HEK293 (cell line): ENCODE measurements at regions not wholly inside any gene's neighbourhood (a gene's known extent, or its start where the extent isn't known, plus 50 kb on each side); places are given as distances from the start of the nearest gene placed in this dataset.

Experiments
- CTCF ChIA-PET: fragments of 350-600 bp; formaldehyde crosslinking; extraction: SDS; loops from one replicate; lab custom pipeline; 2021; ENCODE audit warnings: antibody characterized with exemption; lab: Yijun Ruan, JAX
- POLR2A ChIA-PET: fragments of 300-600 bp; formaldehyde crosslinking; extraction: SDS; loops from one replicate; lab custom pipeline; 2020; ENCODE audit warnings: antibody characterized with exemption, inconsistent platforms; lab: Yijun Ruan, JAX
- H3K27ac ChIP-seq: fragments of 200-500 bp; sonication (Bioruptor generic); 2 replicates; pipeline ENCODE4 v1.5.1; 2014; ENCODE audit warnings: low read depth, low read length, control low read depth, inconsistent platforms; ENCODE audit errors: extremely low read depth
- H3K36me3 ChIP-seq, 2 experiments: fragments of 200-500 bp in 1 of 2; sonication (Bioruptor generic) in 1 of 2; 1 replicate in 1 of 2; 2 replicates in 1 of 2; pipeline ENCODE4 v1.5.1; 2014 to 2017; ENCODE audit warnings: inconsistent platforms in 2 of 2, low read length in 2 of 2; ENCODE audit not compliant: control insufficient read depth in 2 of 2, insufficient read depth in 1 of 2
- H3K4me1 ChIP-seq: fragments of 200-500 bp; sonication (Bioruptor generic); 2 replicates; pipeline ENCODE4 v1.5.1; 2014; ENCODE audit warnings: mild to moderate bottlenecking, low read length, inconsistent platforms; ENCODE audit not compliant: control insufficient read depth, insufficient read depth
- H3K4me3 ChIP-seq: 2 replicates; pipeline ENCODE4 v1.5.1; 2011; ENCODE audit warnings: low read depth, mild to moderate bottlenecking, control low read depth, low read length, moderate library complexity
- H3K9me3 ChIP-seq: fragments of 200-500 bp; sonication (Bioruptor generic); 2 replicates; pipeline ENCODE4 v1.5.1; 2014; ENCODE audit warnings: low read depth, low read length, inconsistent platforms; ENCODE audit not compliant: control insufficient read depth, insufficient read depth
- AEBP2 ChIP-seq: fragments of 450-650 bp; formaldehyde crosslinking; IDR thresholded peaks from 2 replicates; pipeline ENCODE4 v1.5.1; 2016; ENCODE audit warnings: missing biosample characterization, missing genetic modification characterization, borderline replicate concordance
- EGR2 ChIP-seq: fragments of 450-650 bp; formaldehyde crosslinking; IDR thresholded peaks from 2 replicates; pipeline ENCODE4 v1.5.1; 2016; ENCODE audit warnings: low read depth, missing biosample characterization, missing genetic modification characterization
- GLI2 ChIP-seq: fragments of 450-650 bp; formaldehyde crosslinking; IDR thresholded peaks from 2 replicates; pipeline ENCODE4; 2017; ENCODE audit warnings: missing biosample characterization, missing genetic modification characterization, low read depth, borderline replicate concordance
- SETDB1 ChIP-seq: IDR thresholded peaks from one replicate; pipeline ENCODE4 v1.6.1; 2017; ENCODE audit warnings: mild to moderate bottlenecking, low read length, moderate library complexity, mixed read lengths; ENCODE audit not compliant: insufficient read length
- ZBTB10 ChIP-seq: fragments of 450-650 bp; formaldehyde crosslinking; IDR thresholded peaks from 2 replicates; pipeline ENCODE4 v1.5.1; 2016; ENCODE audit warnings: missing biosample characterization, missing genetic modification characterization
- ZBTB48 ChIP-seq: fragments of 450-650 bp; formaldehyde crosslinking; IDR thresholded peaks from 2 replicates; pipeline ENCODE4 v1.5.1; 2016; ENCODE audit warnings: missing biosample characterization, missing genetic modification characterization
- ZNF10 ChIP-seq: fragments of 450-650 bp; formaldehyde crosslinking; IDR thresholded peaks from 2 replicates; pipeline ENCODE4 v1.5.1; 2017; ENCODE audit warnings: missing biosample characterization, missing genetic modification characterization
- ZNF148 ChIP-seq: fragments of 450-650 bp; formaldehyde crosslinking; IDR thresholded peaks from 2 replicates; pipeline ENCODE4 v1.5.0; 2017; ENCODE audit warnings: missing biosample characterization, missing genetic modification characterization, borderline replicate concordance
- ZNF404 ChIP-seq: fragments of 450-650 bp; formaldehyde crosslinking; IDR thresholded peaks from 2 replicates; pipeline ENCODE4 v1.5.1; 2017; ENCODE audit warnings: missing biosample characterization, missing genetic modification characterization
- ZNF530 ChIP-seq: fragments of 450-650 bp; formaldehyde crosslinking; IDR thresholded peaks from 2 replicates; pipeline ENCODE4 v1.5.1; 2016; ENCODE audit warnings: low read depth, missing biosample characterization, missing genetic modification characterization
- ZNF571 ChIP-seq: fragments of 450-650 bp; formaldehyde crosslinking; IDR thresholded peaks from 2 replicates; pipeline ENCODE4 v1.5.0; 2017; ENCODE audit warnings: missing biosample characterization, missing genetic modification characterization
- ZNF610 ChIP-seq: fragments of 450-650 bp; formaldehyde crosslinking; IDR thresholded peaks from 2 replicates; pipeline ENCODE4 v1.5.1; 2016; ENCODE audit warnings: missing biosample characterization, missing genetic modification characterization, borderline replicate concordance
- ZNF654 ChIP-seq: fragments of 450-650 bp; formaldehyde crosslinking; IDR thresholded peaks from 2 replicates; pipeline ENCODE4 v1.5.1; 2016; ENCODE audit warnings: low read depth, missing biosample characterization, missing genetic modification characterization
- ZNF701 ChIP-seq: fragments of 450-650 bp; formaldehyde crosslinking; IDR thresholded peaks from 2 replicates; pipeline ENCODE4 v1.5.1; 2016; ENCODE audit warnings: missing biosample characterization, missing genetic modification characterization
- ZNF768 ChIP-seq: fragments of 450-650 bp; formaldehyde crosslinking; IDR thresholded peaks from 2 replicates; pipeline ENCODE4 v1.5.1; 2018; ENCODE audit warnings: missing biosample characterization, mild to moderate bottlenecking, missing genetic modification characterization
- ZSCAN4 ChIP-seq: fragments of 450-650 bp; formaldehyde crosslinking; IDR thresholded peaks from 2 replicates; pipeline ENCODE4 v1.5.1; 2017; ENCODE audit warnings: missing biosample characterization, missing genetic modification characterization

- H3K4me1 ChIP-seq, result no peaks in the 10 kb centered on the region
- CTCF ChIA-PET, result no interaction called here
- POLR2A ChIA-PET, result no interaction called here
- H3K27ac ChIP-seq, result no peak overlapping the region
- no peak overlapping the region for H3K4me3 ChIP-seq
- H3K36me3 ChIP-seq, result peaks cover under 1 to 19% of the 10 kb centered on the region in 2 experiments; a peak in 2 of 3 replicates
- peaks cover 4% of the 10 kb centered on the region for H3K9me3 ChIP-seq
- TF ChIP-seq AEBP2 (no peak), ZSCAN4 (tag by site-specific recombination) (no peak), ZBTB48 (tag by site-specific recombination) (no peak), ZBTB10 (no peak)
Observed at GRCh38 chr1:232414100-232414499, 215.8 kb downstream of the SIPA1L2 start.

- H3K27ac ChIP-seq, result no peak overlapping the region
- H3K4me1 ChIP-seq, result no peaks in the 10 kb centered on the region
- ChIA-PET POLR2A (no interaction called here), CTCF (interaction anchor here (0.6 kb wide), 1 partner anchor 890 kb away, joined by 4 read pairs; no protein-coding TSS in a partner anchor)
- H3K4me3 ChIP-seq, result no peak overlapping the region
- H3K9me3 ChIP-seq, result peaks cover 4% of the 10 kb centered on the region
- no peak for TF ChIP-seq ZNF654 (tag by site-specific recombination)
- peaks cover 0 to 19% of the 10 kb centered on the region in 2 experiments; a peak in 2 of 3 replicates for H3K36me3 ChIP-seq
Observed at GRCh38 chr1:232413674-232414073, 216.3 kb downstream of the SIPA1L2 start.

- Histone ChIP-seq H3K9me3 (peaks cover 4% of the 10 kb centered on the region), H3K27ac (no peak overlapping the region), H3K36me3 (peaks cover 0 to 10% of the 10 kb centered on the region in 2 experiments; a peak in 2 of 3 replicates), H3K4me3 (no peak overlapping the region), H3K4me1 (no peaks in the 10 kb centered on the region)
- CTCF ChIA-PET, result interaction anchor here (1.1 kb wide), 1 partner anchor 213 kb away, joined by 3 read pairs; no protein-coding TSS in a partner anchor
- POLR2A ChIA-PET, result no interaction called here
- TF ChIP-seq SETDB1 (peak; percentile 53), ZNF10 (tag by site-specific recombination) (no peak)
Observed at GRCh38 chr1:232409584-232409983, 220.3 kb downstream of the SIPA1L2 start.

- peaks cover 9 to 22% of the 10 kb centered on the region in 2 experiments; a peak in 2 of 3 replicates for H3K36me3 ChIP-seq
- TF ChIP-seq EGR2 (no peak), ZNF610 (tag by site-specific recombination) (no peak), ZNF571 (tag by site-specific recombination) (no peak), GLI2 (no peak), ZNF404 (no peak), ZNF768 (no peak), ZNF701 (tag by site-specific recombination) (no peak), ZNF530 (tag by site-specific recombination) (no peak), ZNF148 (tag by site-specific recombination) (no peak)
- H3K4me3 ChIP-seq, result no peak overlapping the region
- POLR2A ChIA-PET, result no interaction called here
- H3K27ac ChIP-seq, result no peak overlapping the region
- CTCF ChIA-PET, result interaction anchor here (0.7 to 1.2 kb wide), 2 partner anchors 16 to 540 kb away, joined by 3 to 5 read pairs; no protein-coding TSS in a partner anchor
- peaks cover 4% of the 10 kb centered on the region for H3K9me3 ChIP-seq
- H3K4me1 ChIP-seq, result no peaks in the 10 kb centered on the region
Observed at GRCh38 chr1:232407120-232407519, 222.8 kb downstream of the SIPA1L2 start.
